Activated CD4-positive, alpha-beta T cell treated with anti-CD3 and anti-CD28 coated beads for 48 hours (primary cell): ENCODE measurements at regions not wholly inside any gene's neighbourhood (a gene's known extent, or its start where the extent isn't known, plus 50 kb on each side); places are given as distances from the start of the nearest gene placed in this dataset.
"Not testable (repeated sequence)": the region's sequence is repeated elsewhere in the genome, so short reads cannot be mapped to it uniquely, and the experiment has no call there.

Experiments
- DNase-seq: peaks from one replicate; pipeline ENCODE4 v3.0.0-alpha.2; 2020

DNA sequence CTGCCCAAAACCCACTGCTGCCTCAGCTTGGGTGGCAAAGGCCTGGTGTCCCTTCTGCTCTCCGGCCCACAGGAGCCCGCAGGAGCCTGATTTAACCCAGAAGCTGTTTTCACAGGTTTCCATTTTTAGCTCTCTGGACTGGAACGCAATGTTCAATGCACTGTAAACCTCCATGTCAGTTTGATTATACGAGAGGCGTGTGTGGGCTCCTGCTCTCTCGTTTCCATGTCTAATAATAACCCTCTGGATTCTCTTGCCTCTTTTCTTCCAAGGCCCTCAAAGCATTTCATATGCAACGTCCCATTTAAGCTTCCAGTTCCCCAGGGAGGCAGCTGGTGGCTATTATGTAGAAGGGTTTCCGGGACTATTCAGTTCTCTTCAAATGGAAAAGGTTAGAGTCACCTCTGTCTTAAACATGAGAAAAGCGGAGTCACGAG, 161.1 kb downstream of the SUDS3 start:
- no peak for DNase-seq

- DNase-seq: no peak
These were observed 164.7 kb downstream of the SUDS3 start for GRCh38 chr12:118541071-118541470.

GRCh38 chr12:118541934-118542333, 165.6 kb downstream of the SUDS3 start:
- DNase-seq: no peak

GRCh38 chr12:118543651-118544050, 167.3 kb downstream of the SUDS3 start:
- DNase-seq: no peak

GRCh38 chr12:118544569-118544968, 168.2 kb downstream of the SUDS3 start:
- DNase-seq: no peak

DNA sequence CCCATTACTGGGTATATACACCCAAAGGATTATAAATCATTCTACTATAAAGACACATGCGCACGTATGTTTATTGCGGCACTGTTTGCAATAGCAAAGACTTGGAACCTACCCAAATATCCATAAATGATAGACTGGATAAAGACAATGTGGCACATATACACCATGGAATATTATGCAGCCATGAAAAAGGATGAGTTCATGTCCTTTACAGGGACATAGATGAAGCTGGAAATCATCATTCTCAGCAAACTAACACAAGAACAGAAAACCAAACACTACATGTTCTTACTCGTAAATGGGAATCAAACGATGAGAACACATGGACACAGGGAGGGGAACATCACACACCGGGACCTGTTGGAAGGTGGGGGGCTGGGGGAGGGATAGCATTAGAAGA, 171.3 kb downstream of the SUDS3 start:
- not testable (repeated sequence) for DNase-seq

- no peak for DNase-seq
These were observed 172.6 kb downstream of the SUDS3 start for GRCh38 chr12:118548887-118549509.

- DNase-seq: no peak
These were observed 173.2 kb downstream of the SUDS3 start for GRCh38 chr12:118549510-118549980.

DNA sequence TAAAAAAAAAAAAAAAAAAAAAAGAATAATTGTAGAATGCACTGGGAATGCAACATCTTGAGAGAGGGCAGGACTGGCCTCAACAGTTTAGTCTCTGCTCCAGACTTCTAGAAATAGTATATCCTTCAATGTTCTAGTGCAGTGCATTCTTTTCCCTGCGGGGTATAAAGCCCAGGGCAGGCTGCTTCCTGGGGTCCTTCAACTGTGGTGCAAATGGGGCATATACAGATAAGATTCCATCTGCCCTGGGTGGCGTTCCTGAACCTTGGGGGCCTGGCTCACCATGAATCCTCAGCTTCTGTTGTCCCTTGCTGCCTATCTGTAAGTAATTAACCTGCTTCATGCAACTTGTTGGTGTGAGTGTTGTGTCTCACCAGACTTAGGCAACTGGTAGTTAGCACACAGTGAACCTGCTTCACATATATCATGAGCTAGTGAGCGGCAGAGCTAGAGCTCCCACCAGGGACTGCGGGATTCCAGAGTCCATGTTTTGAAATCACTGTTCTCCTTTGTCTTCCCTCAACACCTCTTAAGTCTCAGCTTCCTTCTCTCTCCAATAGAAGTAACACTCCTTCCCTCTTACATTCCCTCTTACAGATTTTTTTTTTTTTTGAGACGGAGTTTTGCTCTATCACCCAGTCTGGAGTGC, 177.6 kb downstream of the SUDS3 start:
- DNase-seq: no peak

DNA sequence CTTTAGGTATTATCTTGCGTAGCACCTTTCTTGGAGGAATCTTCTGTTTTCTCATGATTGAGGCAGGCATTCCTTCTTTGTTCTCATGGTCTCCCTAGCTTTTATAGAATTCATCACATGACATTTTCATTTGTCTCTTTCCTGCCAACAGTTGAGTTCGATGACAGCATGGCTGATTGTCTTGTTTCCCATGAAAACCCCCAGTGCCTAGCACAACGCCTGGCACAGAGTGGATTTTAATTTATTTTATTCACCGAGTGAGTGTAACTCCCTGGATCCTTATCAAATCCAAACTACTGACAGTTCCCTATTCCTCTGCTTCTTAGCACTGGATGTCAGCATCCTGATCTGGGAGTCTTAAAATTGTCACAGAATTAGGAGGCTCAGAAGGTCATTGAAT, 182.6 kb downstream of the SUDS3 start:
- no peak for DNase-seq

DNA sequence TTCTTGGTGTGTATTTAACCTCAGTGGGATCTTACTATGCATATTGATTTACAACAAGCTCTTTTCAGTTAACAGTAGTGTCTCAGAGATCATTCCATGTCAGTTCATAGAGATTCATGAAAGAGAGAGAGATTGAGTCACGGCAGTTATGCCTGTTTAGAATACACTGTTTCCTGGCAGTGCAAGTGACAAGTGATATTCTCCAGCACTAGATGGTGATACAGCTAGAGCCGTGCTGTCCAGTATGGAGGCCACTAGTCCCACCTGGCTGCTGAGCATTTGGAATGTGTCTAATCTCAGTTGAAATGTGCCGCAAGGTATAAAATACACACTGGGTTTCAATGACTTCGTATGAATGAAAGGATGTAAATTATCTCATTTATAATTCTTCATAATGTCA, 184.4 kb downstream of the SUDS3 start:
- no peak for DNase-seq

- no peak for DNase-seq
These were observed 195.4 kb downstream of the SUDS3 start for GRCh38 chr12:118571730-118572129.

DNA sequence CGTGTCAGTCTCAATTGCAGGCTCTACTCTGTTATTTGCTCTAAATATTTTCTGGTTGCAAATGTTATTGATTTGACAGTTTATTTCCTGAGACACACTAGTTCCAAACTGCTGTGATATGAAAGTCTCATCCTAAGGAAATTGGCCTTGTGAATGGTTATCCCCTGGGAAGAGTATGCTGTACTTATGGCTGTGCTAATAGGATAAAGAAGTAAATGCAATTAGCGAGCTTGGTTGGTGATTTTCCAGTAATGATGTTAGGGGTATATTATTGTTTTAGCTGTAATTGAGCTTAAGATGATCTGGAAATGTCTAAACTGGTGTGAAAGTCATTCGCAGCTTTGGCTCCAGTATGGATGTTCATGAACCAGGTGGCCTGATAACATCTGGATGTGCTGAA, 197.9 kb downstream of the SUDS3 start:
- no peak for DNase-seq

DNA sequence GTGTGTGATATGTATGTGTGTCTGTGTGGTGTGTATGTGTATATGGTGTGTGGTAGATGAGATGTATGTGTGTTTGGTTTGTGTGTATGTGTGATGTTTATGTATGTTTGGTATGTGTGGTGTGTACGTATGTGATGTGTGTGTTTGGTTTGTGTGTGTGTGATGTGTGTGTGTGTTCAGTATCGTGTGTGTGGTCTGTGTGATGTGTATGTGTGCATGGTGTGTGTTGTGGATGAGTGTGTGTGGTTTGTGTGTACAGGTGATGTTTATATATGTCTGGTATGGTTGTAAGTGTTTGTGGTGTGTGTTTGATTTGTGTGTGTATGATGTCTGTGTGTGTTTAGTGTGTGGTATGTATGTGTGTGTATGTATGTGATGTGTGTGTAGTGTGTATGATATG, 199.4 kb downstream of the SUDS3 start:
- DNase-seq: no peak

DNA sequence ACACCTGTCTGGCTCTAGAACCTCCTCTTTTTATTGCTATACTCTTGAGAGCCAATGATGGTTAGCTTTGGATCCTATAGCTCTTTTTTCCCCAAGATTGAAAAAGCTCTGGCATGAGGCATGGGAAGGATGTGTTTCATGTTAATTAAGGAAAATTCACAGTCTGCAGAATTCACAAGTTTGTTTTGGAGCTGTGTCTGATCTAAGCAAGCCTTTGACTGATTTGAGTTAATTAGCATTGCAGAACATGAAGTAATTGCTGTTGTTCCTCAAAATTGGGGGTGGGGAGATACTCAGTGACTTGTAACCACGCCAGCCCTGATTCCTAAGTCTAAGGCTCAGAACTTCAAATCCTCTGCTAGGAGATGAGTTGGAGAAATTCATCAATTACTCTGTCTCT, 205.0 kb downstream of the SUDS3 start:
- DNase-seq: no peak

GRCh38 chr12:118582863-118583262, 206.5 kb downstream of the SUDS3 start:
- no peak for DNase-seq

GRCh38 chr12:118586433-118586832, 210.1 kb downstream of the SUDS3 start:
- no peak for DNase-seq

- no peak for DNase-seq
These were observed 212.8 kb downstream of the SUDS3 start for GRCh38 chr12:118589162-118589561.

DNA sequence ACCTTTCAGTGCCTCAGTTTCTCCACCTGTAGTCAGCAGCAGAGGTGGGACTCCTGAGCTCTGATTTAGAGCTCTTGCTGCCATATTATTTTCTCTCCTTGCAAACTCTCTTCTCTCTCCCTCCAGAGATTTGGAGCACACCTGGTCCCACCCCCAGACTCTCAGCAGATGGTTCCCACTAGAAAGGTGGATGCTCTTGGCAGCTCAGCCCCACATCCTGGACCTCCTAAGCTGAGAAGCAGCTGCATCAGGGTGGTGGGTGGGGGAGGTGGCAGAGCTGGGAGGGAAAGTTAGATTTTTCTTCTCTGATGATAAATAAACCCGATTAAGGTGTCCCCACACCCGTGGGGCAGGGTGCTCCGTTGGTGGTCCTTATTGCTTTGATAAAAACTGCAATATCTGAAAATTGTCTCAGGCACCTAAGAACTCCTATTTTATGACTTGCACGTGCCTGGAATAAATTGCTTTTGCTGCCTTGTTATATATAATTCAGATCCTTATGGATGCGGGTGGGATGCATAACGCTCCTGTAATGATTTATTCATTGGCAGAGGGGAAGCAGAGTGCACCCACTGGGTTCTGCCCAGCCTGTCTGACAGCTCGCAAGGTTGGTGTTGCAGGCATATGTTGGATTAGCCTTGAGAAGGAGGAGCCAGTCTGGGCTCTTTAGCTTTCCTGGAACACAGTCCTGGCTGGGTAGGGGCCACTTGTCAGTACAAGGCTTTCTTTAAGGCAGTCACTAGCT, 214.2 kb downstream of the SUDS3 start:
- no peak for DNase-seq

GRCh38 chr12:118603610-118604361, 227.4 kb downstream of the SUDS3 start:
- no peak for DNase-seq

- no peak for DNase-seq
These were observed 230.3 kb downstream of the SUDS3 start for GRCh38 chr12:118606690-118607089.

DNA sequence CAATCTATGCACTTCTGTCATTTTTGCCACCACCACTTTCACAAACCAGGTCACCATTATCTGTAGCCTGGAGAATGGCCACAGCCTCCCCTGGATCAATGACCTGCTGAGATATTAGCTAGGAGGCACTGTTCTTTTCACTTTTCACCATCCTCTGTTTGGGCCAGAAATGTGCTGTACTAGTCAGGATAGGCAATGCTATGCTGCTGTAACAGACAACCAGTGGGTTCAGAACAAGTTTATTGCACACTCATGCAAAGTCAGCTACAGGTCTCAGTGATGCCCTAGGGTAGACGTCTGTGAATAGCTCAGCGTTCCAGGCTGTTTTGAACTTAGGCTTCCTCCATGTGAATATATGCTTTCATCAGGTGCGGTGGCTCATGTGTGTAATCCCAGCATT, 231.5 kb downstream of the SUDS3 start:
- no peak for DNase-seq

DNA sequence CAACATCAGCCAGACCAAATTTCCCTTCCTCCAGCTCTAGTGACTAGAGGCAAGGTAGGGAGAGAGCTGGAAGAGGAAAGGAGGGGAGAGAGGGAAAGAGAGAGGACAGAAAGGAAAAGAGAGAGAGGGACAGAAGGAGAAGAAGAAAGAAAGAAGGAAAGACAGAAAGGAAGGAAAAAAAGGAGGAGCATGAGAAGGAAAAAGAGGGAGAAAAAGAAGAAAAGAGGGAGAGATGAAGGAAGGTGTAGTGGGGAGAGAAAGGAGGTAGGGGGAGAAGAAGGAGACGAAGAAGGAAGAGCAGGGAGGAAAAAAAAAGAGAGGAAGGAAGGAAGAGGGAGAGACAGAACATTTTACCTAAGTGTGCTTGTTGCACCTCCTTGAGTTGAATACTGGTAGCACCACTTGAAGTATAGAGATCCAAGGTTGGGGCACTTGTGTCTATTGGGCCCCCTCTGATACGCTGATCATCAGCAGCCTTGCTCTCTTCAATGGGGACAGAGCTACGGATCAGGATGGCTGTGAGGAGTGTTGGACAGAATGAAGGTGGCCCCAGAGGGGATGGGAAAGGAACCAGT, 232.5 kb downstream of the SUDS3 start:
- DNase-seq: no peak
